HuH-7.5 (cell line): ENCODE measurements at regions not wholly inside any gene's neighbourhood (a gene's known extent, or its start where the extent isn't known, plus 50 kb on each side); places are given as distances from the start of the nearest gene placed in this dataset.
A peak's percentile ranks its signal among the peaks of the same experiment; 100 is the strongest.

ENCODE experiments used
- DNase-seq: peaks from one replicate; pipeline ENCODE4 v3.0.0; 2011; ENCODE audit warnings: low spot score

DNA sequence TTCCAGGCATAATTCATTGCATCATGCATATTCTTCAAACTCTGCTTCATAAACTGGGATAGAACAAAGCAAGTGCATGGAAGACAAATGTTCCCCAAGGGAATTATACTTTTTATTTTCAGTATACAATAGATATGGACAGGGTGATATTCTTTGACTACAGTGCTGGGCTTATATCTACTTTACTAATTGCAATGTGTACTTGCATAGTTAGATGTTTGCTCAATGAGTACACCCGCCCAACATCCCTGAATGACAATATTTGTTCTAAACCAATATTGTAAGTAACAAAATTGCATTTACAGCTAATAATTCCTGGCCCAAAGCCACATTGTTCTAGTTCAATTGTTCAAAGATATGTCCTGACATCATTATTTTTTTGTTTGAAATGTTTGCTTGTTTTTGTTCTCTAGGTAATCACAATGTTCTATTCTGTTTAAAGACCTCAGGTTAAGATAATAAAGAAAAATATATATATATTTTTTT is 171.4 kb downstream of the PTN start:
- no peak for DNase-seq

DNA sequence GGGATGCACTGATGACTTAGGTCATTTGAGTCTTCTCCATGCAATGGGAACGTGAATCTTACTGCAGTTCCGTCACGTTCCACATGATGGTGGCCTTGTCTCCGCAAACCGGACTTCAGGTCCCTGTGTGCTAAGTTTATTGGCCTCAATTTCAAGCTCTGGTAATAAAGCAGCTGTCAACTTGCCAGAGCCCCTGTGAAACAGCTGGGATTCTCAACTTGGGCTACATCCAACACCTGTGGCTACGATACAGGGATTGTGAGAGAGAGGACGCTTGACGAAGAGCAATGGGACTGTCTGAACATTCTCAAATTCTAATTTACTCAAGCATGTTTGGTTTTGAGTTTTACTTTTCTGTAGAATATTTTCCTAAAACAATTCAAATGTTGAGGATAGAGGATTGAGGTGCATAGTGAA is 174.2 kb downstream of the PTN start:
- peak; percentile 8 for DNase-seq

DNA sequence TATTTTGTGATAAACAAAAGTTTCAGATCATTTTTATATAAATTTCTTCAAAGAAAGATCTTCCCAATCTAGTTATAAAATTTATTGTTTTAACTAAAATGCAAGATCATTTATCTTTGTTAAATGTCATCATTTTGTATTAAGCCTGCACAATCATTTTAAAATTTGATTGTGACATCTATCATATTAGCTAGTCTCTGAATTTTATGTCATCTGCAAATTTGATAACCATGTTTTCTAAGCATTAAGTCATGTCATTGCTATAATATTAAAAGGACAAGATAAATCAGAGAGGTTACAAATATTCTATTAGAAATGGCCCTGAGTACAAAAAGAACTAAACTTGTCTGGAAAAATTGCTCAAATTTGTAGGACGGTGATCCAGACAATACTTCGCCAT is 175.9 kb downstream of the PTN start:
- no peak for DNase-seq

DNA sequence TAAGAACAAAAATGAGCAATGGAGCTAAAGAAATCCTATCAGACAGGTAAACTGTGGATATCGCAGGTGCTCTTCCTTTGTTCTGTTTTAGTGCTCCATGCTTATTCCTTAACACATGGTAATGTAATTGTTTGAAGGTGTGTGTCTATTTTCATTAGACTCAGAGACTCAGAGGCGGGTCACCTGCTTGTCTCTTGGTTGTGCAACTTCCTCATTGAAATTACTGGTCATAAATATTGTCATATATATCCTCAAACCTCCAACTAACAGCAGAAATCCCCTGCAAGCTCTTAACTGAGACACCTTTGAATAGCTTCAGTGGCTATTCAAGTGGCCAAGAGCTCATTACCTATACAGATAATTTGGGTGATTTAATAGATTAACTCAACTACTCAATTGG is 177.2 kb downstream of the PTN start:
- DNase-seq, result no peak

DNA sequence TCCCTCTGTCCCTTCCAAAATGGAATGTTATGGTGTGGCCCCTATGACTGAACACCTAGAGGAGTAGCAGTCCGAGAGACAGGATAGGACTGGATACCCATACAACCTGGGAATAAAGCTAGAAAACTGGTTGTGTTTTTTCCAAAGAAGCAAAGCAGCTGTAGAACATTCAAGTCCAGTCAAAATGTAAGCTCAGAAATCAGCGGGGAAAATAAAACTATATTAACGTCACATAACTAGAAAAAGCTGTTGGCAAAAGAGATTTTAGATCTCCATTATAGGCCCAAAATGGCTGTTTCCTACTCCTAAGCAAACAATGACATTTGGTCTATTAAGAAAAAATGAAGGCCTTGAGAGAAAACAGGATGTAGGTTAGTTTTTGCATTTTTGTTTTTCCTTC is 177.7 kb downstream of the PTN start:
- no peak for DNase-seq

DNA sequence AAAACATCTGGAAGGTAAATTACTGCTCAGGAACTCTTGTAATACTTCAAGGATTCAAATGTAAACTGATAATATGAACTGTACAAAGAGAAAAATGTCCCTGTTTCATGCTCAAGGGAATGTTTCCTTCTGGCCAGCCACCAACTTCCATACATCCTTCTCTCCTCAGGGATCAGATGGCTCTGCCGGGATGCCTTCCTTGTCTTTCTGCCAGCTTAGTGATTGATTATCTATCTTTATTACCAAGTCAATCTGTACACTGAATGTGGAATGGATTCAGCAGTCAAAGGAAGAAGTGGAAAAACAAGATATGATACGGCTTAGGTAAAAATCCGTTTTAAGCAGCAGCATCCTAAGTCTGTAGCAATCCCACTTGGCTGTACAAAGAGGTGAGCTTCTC is 178.3 kb downstream of the PTN start:
- DNase-seq, result no peak

DNA sequence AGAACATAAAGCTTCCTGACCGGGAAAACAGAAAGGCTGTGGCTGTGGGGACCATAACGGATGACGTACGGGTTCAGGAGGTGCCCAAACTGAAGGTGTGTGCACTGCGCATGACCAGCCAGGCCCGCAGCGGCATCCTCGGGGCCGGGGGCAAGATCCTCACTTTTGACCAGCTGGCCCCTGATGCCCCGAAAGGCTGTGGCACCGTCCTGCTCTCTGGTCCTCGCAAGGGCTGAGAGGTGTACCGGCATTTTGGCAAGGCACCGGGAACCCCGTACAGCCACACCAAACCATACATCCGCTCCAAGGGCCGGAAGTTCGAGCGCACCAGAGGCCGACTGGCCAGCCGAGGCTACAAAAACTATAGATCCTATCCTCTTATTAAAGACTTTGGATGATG is 179.3 kb downstream of the PTN start:
- DNase-seq, result no peak

DNA sequence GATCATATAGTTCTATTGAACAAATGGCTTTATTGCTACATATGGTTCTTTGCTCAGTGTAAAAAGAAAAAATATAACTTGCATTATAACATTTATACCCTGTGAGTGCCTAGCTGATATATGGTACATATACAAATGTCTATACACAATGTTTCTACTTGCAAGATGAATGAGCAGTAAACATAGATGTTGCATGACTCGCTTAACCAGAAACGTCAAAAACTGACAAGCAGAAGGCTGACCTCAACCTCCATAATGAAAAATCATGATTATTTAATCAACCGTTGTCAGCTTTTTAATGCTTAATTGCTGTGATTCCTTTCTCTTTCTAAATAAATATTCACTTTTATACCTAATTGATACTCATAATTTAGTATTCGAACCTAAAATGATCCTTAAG is 183.3 kb downstream of the PTN start:
- DNase-seq, result no peak

DNA sequence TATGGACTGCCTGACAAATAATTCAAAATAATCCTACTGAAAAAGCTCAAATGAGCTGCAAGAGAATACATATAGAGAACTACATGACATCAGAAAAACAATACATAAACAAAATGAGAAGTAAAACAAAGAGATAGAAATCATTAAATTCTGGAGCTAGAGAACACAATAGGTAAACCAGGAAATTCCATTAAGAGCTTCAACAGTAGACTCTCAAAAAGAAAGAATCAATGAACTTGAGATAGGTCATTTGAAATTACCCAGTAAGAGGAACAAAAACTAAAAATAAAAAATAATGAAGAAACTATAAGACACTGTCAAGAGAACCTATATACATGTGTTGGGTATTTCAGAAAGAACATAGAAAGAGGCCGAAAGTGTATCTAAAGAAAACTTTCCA is 186.3 kb downstream of the PTN start:
- no peak for DNase-seq

DNA sequence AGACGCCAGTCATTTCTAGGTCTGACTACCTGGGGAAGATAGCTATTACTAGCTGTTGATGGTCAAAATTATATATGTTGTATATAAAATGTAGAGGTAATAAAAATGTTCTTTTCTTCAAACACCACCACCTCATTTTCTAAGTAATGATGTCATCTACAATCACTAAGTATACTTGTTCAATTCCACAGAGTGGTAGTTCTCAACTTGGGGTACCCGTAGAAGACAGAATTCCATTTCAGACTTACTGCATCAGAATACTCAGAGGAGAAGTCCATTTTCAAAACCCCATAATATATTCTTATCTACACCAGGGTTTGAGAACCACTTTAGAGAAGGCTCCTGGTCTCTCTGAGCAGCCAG is 191.9 kb downstream of the PTN start:
- no peak for DNase-seq

DNA sequence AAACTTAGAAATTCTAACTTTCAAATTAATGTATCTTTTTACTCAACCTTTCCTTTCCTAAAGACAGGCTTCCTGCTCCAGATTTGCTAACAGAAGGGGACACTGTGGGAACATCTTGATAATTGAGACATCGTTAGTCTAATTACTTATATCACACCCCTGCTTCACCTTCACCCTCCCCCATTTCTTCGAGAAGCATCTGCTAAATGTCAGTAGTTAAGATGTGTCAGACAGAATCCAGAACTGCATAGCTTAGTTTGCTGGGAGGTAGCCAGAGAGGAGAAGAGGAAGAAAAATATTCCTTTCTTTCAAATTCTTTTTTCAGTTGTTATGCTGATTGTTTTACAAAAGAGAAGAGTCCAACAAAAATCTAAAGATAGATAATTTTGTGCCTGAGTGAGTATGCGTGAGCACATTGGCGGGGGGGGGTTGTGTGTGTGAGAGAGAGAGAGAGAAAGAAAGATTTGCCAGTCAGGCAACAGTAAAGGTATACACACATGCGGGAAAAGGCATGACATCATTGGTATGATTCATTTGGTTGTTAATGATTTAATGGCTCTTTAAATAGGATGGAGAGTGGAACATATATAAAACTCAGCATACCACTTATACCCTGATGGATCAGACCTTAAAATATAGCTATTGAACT is 192.4 kb downstream of the PTN start:
- no peak for DNase-seq

DNA sequence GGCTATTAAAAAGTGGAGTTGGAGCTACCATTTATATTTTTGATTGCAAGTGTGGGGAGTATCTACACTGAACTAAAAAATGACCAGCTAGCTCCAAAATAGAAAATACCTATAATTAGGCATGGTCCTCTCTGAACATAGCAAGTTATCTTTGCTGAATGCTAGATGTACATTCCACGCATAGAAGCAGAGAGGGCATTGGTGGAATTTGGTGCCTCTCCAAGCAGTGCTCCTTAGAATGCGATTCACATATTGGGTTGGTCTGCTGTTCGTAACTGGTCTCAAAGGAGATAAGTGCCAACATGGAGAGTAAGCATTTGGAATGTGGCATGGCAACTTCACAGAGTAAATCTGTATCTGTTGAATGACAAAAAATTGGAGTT is 196.2 kb downstream of the PTN start:
- DNase-seq, result no peak

DNA sequence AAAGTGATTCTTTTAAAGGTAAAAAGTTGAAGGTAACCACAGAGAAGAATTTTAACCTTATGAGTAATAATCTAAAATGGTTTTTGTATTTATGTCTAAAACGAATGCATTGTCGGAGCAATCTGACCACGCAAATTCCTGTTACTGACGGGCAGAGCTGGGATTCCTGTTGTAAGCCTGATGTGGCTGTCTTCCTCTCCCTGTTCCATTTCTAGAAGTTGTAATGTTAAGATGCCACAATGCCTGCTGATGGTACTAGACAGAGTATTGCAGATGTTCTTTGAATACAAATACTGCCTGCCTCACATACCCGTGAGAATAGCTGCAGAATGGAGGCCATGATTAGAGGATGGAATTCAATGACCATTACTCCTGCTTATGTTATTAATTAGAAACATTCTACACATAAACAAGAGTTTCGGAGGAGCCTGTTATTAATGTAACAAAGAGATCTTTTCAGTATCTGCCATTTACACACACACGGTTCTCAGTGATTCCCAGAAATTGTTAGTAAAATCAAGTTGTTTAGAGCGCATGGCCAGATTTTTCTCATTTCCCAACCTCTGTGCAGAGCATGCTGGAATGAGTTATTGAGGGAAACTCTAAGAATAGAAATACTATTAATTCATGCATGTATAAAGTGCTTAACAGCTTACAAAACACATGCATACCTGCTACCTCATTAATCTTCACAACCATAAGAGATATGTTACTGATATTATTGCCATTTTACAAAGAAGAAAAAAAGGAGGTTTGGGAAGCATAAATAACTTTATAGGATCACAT is 196.8 kb downstream of the PTN start:
- no peak for DNase-seq

DNA sequence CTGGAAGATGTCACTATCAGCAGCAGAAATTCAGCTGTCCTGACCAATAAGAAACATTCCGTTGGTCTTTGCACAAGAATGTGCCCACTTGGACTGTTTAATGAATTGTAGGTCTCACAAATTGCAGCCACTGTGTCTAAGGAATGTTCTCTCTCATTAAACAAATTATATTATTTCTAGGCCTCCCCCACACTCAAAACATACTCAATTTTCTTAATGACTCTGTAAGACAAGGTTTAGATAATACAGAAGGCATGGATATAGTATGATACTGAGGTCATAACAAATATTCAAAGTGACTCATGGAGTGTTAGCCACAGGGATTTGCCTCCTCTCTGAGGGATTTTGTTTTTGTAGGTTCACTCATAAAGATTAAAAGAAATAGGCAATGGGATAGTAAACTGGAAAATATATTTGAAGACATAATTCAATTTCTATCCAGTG is 197.5 kb downstream of the PTN start:
- no peak for DNase-seq

DNA sequence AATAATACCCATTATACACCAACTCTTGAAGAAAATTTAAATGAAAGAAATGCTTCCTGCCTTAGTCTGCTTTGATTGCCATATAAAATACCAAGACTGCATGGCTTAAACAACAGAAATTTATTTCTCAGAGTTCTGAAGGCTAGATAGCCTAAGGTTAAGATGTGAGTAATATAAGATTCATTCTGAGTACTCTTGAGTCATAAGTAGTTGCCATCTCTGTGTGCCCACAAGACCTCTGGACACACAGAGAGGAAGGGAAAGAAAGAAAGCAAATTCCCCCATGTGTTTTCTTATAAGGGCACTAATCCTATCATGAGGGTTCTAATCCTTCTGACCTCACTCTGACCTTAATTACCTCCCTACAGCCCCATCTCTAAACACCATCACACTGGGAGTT is 201.2 kb downstream of the PTN start:
- no peak for DNase-seq

DNA sequence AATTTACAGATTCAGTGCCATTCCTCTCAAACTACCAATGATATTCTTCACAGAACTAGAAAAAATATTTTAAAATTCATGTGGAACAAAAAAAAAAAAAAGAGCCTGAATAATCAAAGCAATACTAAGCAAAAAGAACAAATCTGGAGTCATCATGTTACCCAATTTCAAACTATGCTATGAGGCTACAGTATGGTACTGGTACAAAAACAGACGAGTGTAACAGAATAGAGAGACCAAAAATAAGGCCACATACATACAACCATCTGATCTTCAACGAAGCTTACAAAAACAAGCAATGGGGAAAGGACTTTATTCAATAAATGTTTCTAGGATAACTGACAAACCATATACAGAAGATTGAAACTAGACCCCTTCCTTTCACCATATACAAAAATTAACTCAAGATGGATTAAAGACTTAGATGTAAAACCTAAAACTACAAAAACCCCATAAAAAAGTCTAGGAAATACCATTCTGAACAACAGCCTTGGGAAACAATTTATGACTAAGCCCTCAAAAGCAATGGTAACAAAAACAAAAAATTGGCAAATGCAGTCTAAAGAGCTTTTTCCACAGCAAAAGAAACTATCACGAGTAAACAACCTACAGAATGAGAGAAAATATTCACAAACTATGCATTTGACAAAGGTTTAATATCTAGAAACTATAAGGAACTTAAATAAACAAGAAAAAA is 207.7 kb downstream of the PTN start:
- no peak for DNase-seq

DNA sequence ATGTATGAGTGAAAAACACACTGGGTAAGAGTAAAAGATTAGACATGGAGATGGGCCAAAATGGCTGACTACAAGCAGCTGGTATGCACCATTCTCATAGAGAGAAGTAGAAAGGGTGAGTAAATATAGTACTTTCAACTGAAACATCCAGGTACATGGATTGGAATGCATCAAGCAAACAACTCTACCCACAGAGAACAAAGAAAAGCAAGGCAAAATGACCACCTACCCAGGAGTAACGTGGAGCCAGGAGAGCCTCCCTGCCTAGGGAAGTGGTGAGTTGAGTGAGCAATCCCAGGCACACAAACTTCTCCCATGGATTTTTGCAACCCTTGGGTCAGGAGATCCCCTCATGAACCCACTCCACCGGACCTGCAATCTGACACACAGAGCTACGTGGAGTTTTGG is 212.8 kb downstream of the PTN start:
- DNase-seq, result no peak

DNA sequence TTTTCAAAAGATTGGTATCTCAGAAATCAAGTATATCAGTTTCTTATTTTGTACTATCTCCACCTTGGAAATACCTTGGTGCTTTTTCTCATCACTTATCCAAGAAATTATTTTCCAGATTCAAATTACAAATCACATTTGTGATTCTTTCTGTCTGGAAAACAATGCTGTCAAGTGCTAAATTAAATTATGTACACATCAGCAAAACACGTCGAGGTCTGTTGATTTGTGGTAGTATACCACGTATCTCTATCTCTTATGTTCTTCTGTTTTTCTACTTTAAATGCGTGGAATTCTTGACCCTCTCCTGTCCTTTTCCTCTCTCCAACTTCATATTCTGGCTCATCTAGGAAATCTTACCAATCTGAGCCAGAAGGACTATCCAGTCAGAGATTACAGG is 214.5 kb downstream of the PTN start:
- no peak for DNase-seq

DNA sequence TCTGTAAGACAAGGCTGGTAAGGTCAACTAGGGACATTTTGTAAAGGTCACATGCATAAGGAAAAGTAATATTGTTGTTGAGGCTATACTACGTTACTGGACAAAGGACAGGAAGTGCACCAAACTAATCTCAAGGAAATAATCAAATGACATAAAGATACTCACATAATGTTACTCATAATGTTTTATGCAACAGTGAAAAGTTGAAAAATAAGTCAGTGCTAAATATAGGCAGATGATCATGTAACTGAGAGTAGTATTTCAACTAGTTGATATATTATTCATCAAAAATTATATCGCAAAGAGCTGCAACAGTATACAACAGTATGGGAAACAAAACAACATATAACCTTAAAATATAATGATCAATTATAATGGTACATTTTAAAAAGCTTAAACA is 215.7 kb downstream of the PTN start:
- no peak for DNase-seq

DNA sequence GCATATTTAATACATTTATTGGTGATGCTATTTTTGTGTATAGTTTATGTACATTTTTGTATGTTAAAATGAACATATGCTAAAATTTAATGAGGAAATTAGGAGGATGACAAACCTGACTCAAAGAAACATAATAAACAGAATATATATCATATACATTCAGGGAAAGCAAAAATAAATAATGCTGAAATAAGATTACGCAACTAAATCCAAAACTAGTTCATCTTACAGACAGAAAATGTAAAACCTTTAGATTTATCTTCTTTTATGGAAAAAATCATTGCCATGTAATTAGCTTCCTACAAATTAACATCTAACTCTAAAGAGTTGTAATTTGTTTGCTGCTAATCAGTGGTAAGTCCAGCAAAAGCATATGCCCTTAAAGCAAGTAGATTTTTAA is 216.5 kb downstream of the PTN start:
- no peak for DNase-seq

DNA sequence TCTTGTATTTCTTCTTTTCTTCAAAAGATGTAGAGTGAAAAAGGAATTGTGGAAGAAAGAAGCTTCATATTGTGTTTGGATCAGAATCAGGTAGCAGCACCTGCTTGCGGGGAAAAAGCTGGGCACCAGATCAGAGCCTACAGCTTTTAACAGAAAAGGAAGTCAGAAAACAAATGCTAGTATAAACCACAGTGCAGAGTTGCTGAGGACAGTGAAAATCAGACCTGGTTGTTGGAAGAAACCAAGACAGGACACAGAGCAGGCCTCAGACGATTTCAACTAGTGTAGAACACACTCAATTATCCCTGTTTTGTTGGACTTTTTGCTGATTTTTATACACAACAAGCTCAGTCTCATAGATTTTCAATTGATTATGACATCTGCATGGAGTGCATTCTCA is 221.4 kb downstream of the PTN start:
- DNase-seq, result no peak

DNA sequence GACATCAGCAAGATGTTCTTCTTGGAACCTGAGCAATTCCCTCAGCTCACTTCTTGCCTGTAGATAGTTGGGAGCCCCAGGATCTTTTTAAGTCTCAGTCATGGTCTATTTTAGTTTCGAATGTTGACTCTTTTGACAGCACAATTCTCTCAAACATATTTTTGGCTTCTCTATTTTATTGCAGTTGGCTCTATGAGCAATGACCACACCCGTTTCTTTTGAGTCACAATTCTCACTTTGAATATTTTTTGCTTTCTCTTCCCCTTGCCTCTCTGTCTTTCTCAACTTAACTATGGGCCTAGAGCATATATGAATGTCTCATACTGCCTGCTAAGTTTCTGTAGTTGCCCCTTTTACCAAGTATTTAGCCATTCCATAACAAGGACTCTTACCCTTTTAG is 222.8 kb downstream of the PTN start:
- no peak for DNase-seq

DNA sequence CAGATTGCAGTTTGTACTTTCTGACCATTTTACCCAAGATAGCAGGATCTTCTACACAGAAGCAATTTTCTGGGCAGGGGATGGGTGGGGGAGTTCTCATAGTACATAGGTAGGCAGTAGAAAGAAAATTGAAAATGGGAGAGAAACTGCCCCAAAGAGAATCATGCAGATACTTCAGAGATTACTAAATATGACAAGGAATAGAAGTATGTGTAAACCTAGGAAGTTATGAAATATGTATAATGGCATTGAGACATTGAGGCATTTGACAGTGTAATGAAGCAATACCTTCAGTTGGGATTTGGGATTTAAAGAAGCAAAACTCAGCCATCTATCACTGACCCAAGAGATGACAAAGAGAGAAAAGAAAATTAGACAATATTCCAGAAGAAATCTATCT is 233.0 kb downstream of the PTN start:
- no peak for DNase-seq
